ENCODE measurements at regions not wholly inside any gene's neighbourhood (a gene's known extent, or its start where the extent isn't known, plus 50 kb on each side); places are given as distances from the start of the nearest gene placed in this dataset.

- H3K9me3 ChIP-seq (ENCODE audit: low read length) = no peaks in the 10 kb centered on the region
- H2AFZ ChIP-seq (ENCODE audit: low read depth, low read length) = no peak overlapping the region
- no peak overlapping the region for H3K4me2 ChIP-seq (ENCODE audit: low read length)
- no peaks in the 10 kb centered on the region for H3K27me3 ChIP-seq (ENCODE audit: insufficient read depth, low read depth, low read length)
- H3K36me3 ChIP-seq (ENCODE audit: insufficient read depth, low read length) = no peaks in the 10 kb centered on the region
- no peak overlapping the region for H3K27ac ChIP-seq (ENCODE audit: low read length)
- H3K79me2 ChIP-seq (replicated peaks; ENCODE audit: insufficient read depth, low read length) = no peaks in the 10 kb centered on the region
- no peaks in the 10 kb centered on the region for H3K9me2 ChIP-seq (ENCODE audit: insufficient read depth, low read length)
- no peaks in the 10 kb centered on the region for H3F3A ChIP-seq (ENCODE audit: insufficient read depth, low read length, poor library complexity, severe bottlenecking)
- no peak overlapping the region for H3K9ac ChIP-seq (ENCODE audit: low read length)
- H4K20me1 ChIP-seq (ENCODE audit: insufficient read depth) = no peaks in the 10 kb centered on the region
- no peak for TF ChIP-seq TAF1 (IDR thresholded peaks at IDR 0.05; ENCODE audit: low read depth)
- no peak for TF ChIP-seq MXI1 (conservative IDR thresholded peaks at IDR 0.05; ENCODE audit: poor library complexity, severe bottlenecking)
- TF ChIP-seq EZH2 (IDR thresholded peaks at IDR 0.05; ENCODE audit: borderline replicate concordance, insufficient read depth, low read length, poor library complexity, severe bottlenecking) = no peak
- no peak for TF ChIP-seq SMC3 (conservative IDR thresholded peaks at IDR 0.05; ENCODE audit: poor library complexity)
- TF ChIP-seq, protein P1, sequence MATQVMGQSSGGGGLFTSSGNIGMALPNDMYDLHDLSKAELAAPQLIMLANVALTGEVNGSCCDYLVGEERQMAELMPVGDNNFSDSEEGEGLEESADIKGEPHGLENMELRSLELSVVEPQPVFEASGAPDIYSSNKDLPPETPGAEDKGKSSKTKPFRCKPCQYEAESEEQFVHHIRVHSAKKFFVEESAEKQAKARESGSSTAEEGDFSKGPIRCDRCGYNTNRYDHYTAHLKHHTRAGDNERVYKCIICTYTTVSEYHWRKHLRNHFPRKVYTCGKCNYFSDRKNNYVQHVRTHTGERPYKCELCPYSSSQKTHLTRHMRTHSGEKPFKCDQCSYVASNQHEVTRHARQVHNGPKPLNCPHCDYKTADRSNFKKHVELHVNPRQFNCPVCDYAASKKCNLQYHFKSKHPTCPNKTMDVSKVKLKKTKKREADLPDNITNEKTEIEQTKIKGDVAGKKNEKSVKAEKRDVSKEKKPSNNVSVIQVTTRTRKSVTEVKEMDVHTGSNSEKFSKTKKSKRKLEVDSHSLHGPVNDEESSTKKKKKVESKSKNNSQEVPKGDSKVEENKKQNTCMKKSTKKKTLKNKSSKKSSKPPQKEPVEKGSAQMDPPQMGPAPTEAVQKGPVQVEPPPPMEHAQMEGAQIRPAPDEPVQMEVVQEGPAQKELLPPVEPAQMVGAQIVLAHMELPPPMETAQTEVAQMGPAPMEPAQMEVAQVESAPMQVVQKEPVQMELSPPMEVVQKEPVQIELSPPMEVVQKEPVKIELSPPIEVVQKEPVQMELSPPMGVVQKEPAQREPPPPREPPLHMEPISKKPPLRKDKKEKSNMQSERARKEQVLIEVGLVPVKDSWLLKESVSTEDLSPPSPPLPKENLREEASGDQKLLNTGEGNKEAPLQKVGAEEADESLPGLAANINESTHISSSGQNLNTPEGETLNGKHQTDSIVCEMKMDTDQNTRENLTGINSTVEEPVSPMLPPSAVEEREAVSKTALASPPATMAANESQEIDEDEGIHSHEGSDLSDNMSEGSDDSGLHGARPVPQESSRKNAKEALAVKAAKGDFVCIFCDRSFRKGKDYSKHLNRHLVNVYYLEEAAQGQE (IDR thresholded peaks at IDR 0.05; ENCODE audit: borderline replicate concordance) = no peak
- no peak for TF ChIP-seq CTCF (IDR thresholded peaks at IDR 0.05; ENCODE audit: poor library complexity, severe bottlenecking)
- no peak overlapping the region for H3K4me3 ChIP-seq (ENCODE audit: low read length)
Measured at GRCh38 chr9:1267581-1267980, 217.4 kb downstream of the DMRT2 start.

DNA sequence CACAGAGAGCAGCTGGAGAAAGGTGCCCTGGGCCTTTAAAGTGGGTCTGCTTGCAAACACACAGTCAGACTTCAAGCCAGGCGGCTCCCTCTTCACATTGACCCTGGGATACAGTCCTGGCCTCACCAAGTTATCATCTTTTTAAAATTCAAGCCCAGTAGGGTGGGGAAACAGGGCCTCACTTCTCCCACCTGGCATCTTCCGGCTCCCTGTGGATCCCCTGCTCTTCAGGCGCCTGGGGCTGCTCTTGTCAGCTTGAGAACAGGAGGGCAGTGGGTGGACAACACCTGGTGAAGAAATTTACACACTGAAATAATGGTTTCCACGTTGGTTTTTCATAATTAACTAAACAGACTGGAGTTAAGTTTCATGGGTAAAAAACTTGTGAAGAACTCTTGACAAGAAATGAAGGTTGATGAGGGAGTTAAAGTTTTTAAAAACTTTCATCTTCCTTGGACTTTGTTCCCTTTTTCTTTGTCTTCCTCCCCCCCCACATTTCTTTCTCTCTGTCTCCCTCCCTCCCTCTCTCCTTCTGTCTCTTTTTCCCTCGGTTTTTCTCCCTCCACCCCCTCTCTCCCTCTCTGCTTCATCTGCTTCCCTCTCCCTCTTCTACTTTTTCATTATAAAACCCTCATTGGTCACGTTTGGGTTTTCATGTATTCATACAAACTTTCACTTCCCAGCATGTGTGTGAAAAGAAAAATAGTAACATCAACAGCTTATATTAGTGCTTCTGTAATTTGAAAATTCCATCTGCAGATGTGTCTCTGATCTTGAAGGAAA, 219.6 kb downstream of the DMRT2 start:
- H3K9me2 ChIP-seq (ENCODE audit: insufficient read depth, low read length) = no peaks in the 10 kb centered on the region
- no peak overlapping the region for H3K9ac ChIP-seq (ENCODE audit: low read length)
- H3K9me3 ChIP-seq (ENCODE audit: low read length) = peaks cover 5% of the 10 kb centered on the region
- no peak overlapping the region for H2AFZ ChIP-seq (ENCODE audit: low read depth, low read length)
- no peak overlapping the region for H3K4me2 ChIP-seq (ENCODE audit: low read length)
- no peak overlapping the region for H3K27ac ChIP-seq (ENCODE audit: low read length)
- TF ChIP-seq RAD21 (conservative IDR thresholded peaks at IDR 0.05) (no peak), TAF1 (IDR thresholded peaks at IDR 0.05; ENCODE audit: low read depth) (no peak), MXI1 (conservative IDR thresholded peaks at IDR 0.05; ENCODE audit: poor library complexity, severe bottlenecking) (no peak), CTCF (IDR thresholded peaks at IDR 0.05; ENCODE audit: poor library complexity, severe bottlenecking) (no peak), EP300 (conservative IDR thresholded peaks at IDR 0.05; ENCODE audit: poor library complexity, severe bottlenecking) (no peak), POLR2AphosphoS5 (IDR thresholded peaks at IDR 0.05) (no peak), EZH2 (IDR thresholded peaks at IDR 0.05; ENCODE audit: borderline replicate concordance, insufficient read depth, low read length, poor library complexity, severe bottlenecking) (no peak), SMC3 (conservative IDR thresholded peaks at IDR 0.05; ENCODE audit: poor library complexity) (no peak)
- TF ChIP-seq, protein P1 (IDR thresholded peaks at IDR 0.05; ENCODE audit: borderline replicate concordance) = no peak
- H3K4me3 ChIP-seq (ENCODE audit: low read length) = no peak overlapping the region
- no peaks in the 10 kb centered on the region for H3F3A ChIP-seq (ENCODE audit: insufficient read depth, low read length, poor library complexity, severe bottlenecking)
- no peaks in the 10 kb centered on the region for H3K36me3 ChIP-seq (ENCODE audit: insufficient read depth, low read length)
- no peaks in the 10 kb centered on the region for H3K27me3 ChIP-seq (ENCODE audit: insufficient read depth, low read depth, low read length)
- no peaks in the 10 kb centered on the region for H3K79me2 ChIP-seq (replicated peaks; ENCODE audit: insufficient read depth, low read length)
- no peaks in the 10 kb centered on the region for H4K20me1 ChIP-seq (ENCODE audit: insufficient read depth)

All from neural cell (in vitro differentiated cells).